DND-41 (cell line): ENCODE measurements at regions not wholly inside any gene's neighbourhood (a gene's known extent, or its start where the extent isn't known, plus 50 kb on each side); places are given as distances from the start of the nearest gene placed in this dataset.
"Not testable (repeated sequence)": the region's sequence is repeated elsewhere in the genome, so short reads cannot be mapped to it uniquely, and the experiment has no call there.

Experiments
- ATAC-seq: fragments of 200-7000 bp; cut with Tn5 transposase; 3 replicates; pipeline ENCODE4 v1.9.1; 2021; ENCODE audit warnings: low read depth; ENCODE audit not compliant: insufficient read depth
- DNase-seq: peaks from one replicate; pipeline ENCODE4 v3.0.0-alpha.2; 2020
- H2AFZ ChIP-seq: 2 replicates; pipeline ENCODE4 v1.6.0; 2012; ENCODE audit warnings: low read depth, low read length
- H3K27ac ChIP-seq: 2 replicates; pipeline ENCODE4 v1.5.1; 2012; ENCODE audit warnings: low read length, inconsistent platforms
- H3K27me3 ChIP-seq: fragments of 200-600 bp; sonication (generic); 2 replicates; pipeline ENCODE4 v1.6.0; 2012; ENCODE audit warnings: low read length, mild to moderate bottlenecking, inconsistent platforms; ENCODE audit not compliant: insufficient read depth, poor library complexity
- H3K36me3 ChIP-seq: 2 replicates; pipeline ENCODE4 v1.5.1; 2012; ENCODE audit warnings: low read length, inconsistent platforms; ENCODE audit not compliant: insufficient read depth
- H3K4me1 ChIP-seq: 2 replicates; pipeline ENCODE4 v1.5.1; 2012; ENCODE audit warnings: mild to moderate bottlenecking, low read length; ENCODE audit not compliant: insufficient read depth
- H3K4me2 ChIP-seq: 2 replicates; pipeline ENCODE4 v1.6.0; 2012; ENCODE audit warnings: mild to moderate bottlenecking, moderate library complexity, low read length, inconsistent platforms; ENCODE audit not compliant: insufficient read depth
- H3K4me3 ChIP-seq, 2 experiments: fragments of 200-600 bp in 1 of 2; shearing (Covaris generic) in 1 of 2; 2 replicates each; pipeline ENCODE4 v1.5.1; 2012 to 2016; ENCODE audit warnings: inconsistent platforms in 2 of 2, low read length in 2 of 2, mild to moderate bottlenecking in 2 of 2, low read depth in 1 of 2, moderate library complexity in 1 of 2
- H3K79me2 ChIP-seq: 2 replicates; pipeline ENCODE4 v1.6.0; 2012; ENCODE audit warnings: low read length, inconsistent platforms; ENCODE audit not compliant: insufficient read depth
- H3K9ac ChIP-seq: 2 replicates; pipeline ENCODE4 v1.6.0; 2012; ENCODE audit warnings: low read depth, mild to moderate bottlenecking, inconsistent platforms, low read length, moderate library complexity
- H3K9me3 ChIP-seq: 2 replicates; pipeline ENCODE4 v1.5.1; 2012; ENCODE audit warnings: low read length, moderate library complexity, mild to moderate bottlenecking, inconsistent platforms; ENCODE audit not compliant: insufficient read depth, severe bottlenecking
- H4K20me1 ChIP-seq: 2 replicates; pipeline ENCODE4 v1.6.0; 2012; ENCODE audit warnings: low read length; ENCODE audit not compliant: insufficient read depth
- CTCF ChIP-seq: IDR thresholded peaks from 2 replicates; pipeline ENCODE4 v1.5.1; 2012; ENCODE audit warnings: borderline replicate concordance, low read length, moderate library complexity, mild to moderate bottlenecking; ENCODE audit not compliant: poor library complexity, severe bottlenecking; ENCODE audit errors: extremely low read depth
- EZH2 ChIP-seq: IDR thresholded peaks from 3 replicates; pipeline ENCODE4 v1.6.1; 2012; ENCODE audit warnings: borderline replicate concordance, low read depth, mild to moderate bottlenecking, moderate library complexity, low read length, inconsistent platforms; ENCODE audit not compliant: severe bottlenecking

- H3K4me1 ChIP-seq, result no peaks in the 10 kb centered on the region
- H3K4me3 ChIP-seq, result no peak overlapping the region
- H3K9ac ChIP-seq, result no peak overlapping the region
- H2AFZ ChIP-seq, result no peak overlapping the region
- H3K4me2 ChIP-seq, result no peak overlapping the region
- H3K27me3 ChIP-seq, result no peaks in the 10 kb centered on the region
- DNase-seq (no peak), ATAC-seq (no peak)
- no peaks in the 10 kb centered on the region for H3K36me3 ChIP-seq
- no peaks in the 10 kb centered on the region for H4K20me1 ChIP-seq
- H3K27ac ChIP-seq, result no peak overlapping the region
- peaks cover 12% of the 10 kb centered on the region for H3K9me3 ChIP-seq
- no peaks in the 10 kb centered on the region for H3K79me2 ChIP-seq
- no peak for TF ChIP-seq EZH2
- no peak for TF ChIP-seq CTCF
These were observed 1571.3 kb downstream of the TSPY10 start for GRCh38 chrY:11099004-11099403.

- H3K9ac ChIP-seq, H3K36me3 ChIP-seq, H2AFZ ChIP-seq, H3K4me2 ChIP-seq, H3K4me3 ChIP-seq, ATAC-seq, DNase-seq, H4K20me1 ChIP-seq, H3K4me1 ChIP-seq, H3K27me3 ChIP-seq, H3K79me2 ChIP-seq, H3K27ac ChIP-seq: not testable (repeated sequence)
- H3K9me3 ChIP-seq, result peaks cover 12% of the 10 kb centered on the region
These were observed 1572.8 kb downstream of the TSPY10 start for GRCh38 chrY:11100472-11100871.

GRCh38 chrY:11102987-11103386 is 1575.3 kb downstream of the TSPY10 start:
- H3K9ac ChIP-seq, H4K20me1 ChIP-seq, H3K27me3 ChIP-seq, ATAC-seq, H3K79me2 ChIP-seq, H3K4me3 ChIP-seq, DNase-seq, H3K36me3 ChIP-seq, H3K4me1 ChIP-seq, H3K4me2 ChIP-seq, H2AFZ ChIP-seq, H3K27ac ChIP-seq: not testable (repeated sequence)
- H3K9me3 ChIP-seq, result peaks cover 12% of the 10 kb centered on the region

- not testable (repeated sequence) for DNase-seq, H3K9me3 ChIP-seq, H3K27me3 ChIP-seq, H3K79me2 ChIP-seq, H3K9ac ChIP-seq, H3K4me2 ChIP-seq, H4K20me1 ChIP-seq, H2AFZ ChIP-seq, H3K36me3 ChIP-seq, H3K4me3 ChIP-seq, H3K27ac ChIP-seq, H3K4me1 ChIP-seq, ATAC-seq
These were observed 1579.6 kb downstream of the TSPY10 start for GRCh38 chrY:11107127-11107918.

- not testable (repeated sequence) for H3K79me2 ChIP-seq, H3K4me1 ChIP-seq, H3K9me3 ChIP-seq
These were observed 1549.3 kb upstream of the USP9Y start for GRCh38 chrY:11151724-11152123.

GRCh38 chrY:11156100-11156499 is 1544.9 kb upstream of the USP9Y start:
- not testable (repeated sequence) for H3K4me2 ChIP-seq, H3K36me3 ChIP-seq, H2AFZ ChIP-seq, H3K4me3 ChIP-seq, H3K9me3 ChIP-seq, H4K20me1 ChIP-seq, H3K4me1 ChIP-seq, H3K9ac ChIP-seq, ATAC-seq, DNase-seq, H3K79me2 ChIP-seq, H3K27me3 ChIP-seq, H3K27ac ChIP-seq

More at GRCh38 chrY:11151724-11152123, 1549.3 kb upstream of the USP9Y start:
- H4K20me1 ChIP-seq, ATAC-seq, H3K36me3 ChIP-seq, H3K4me2 ChIP-seq, DNase-seq, H2AFZ ChIP-seq, H3K27ac ChIP-seq, H3K4me3 ChIP-seq, H3K9ac ChIP-seq, H3K27me3 ChIP-seq: not testable (repeated sequence)

- DNase-seq, H3K4me2 ChIP-seq, H3K4me3 ChIP-seq, H4K20me1 ChIP-seq, H3K79me2 ChIP-seq, H3K27me3 ChIP-seq, H3K36me3 ChIP-seq, H2AFZ ChIP-seq, ATAC-seq, H3K4me1 ChIP-seq, H3K27ac ChIP-seq, H3K9ac ChIP-seq, H3K9me3 ChIP-seq: not testable (repeated sequence)
These were observed 1544.2 kb upstream of the USP9Y start for GRCh38 chrY:11156846-11157245.
